SK-N-SH (cell line): ENCODE measurements at regions not wholly inside any gene's neighbourhood (a gene's known extent, or its start where the extent isn't known, plus 50 kb on each side); places are given as distances from the start of the nearest gene placed in this dataset.

Source experiments
- CTCF ChIA-PET: fragments of 300-600, 350-600 bp; formaldehyde crosslinking; extraction: SDS; loops from one replicate; lab custom pipeline; 2021; lab: Yijun Ruan, JAX
- POLR2A ChIA-PET: fragments of 350-600 bp; sonication (Branson Sonifier 250); formaldehyde crosslinking; extraction: SDS; loops from one replicate; lab custom pipeline; 2020; ENCODE audit warnings: antibody characterized with exemption, inconsistent platforms; lab: Yijun Ruan, JAX
- DNase-seq: peaks from one replicate; pipeline ENCODE4 v3.0.0; 2012
- H2AFZ ChIP-seq: fragments of 200-600 bp; sonication (generic); 2 replicates; pipeline ENCODE4 v1.8.1; 2016; ENCODE audit warnings: antibody characterized with exemption, mild to moderate bottlenecking, low read depth
- H3F3A ChIP-seq: fragments of 200-600 bp; sonication (generic); replicated peaks from 2 replicates; pipeline ENCODE3; 2016; ENCODE audit warnings: antibody characterized with exemption, mild to moderate bottlenecking; ENCODE audit not compliant: insufficient read depth
- H3K27ac ChIP-seq, 2 experiments: fragments of 200-500 bp in 1 of 2; fragments of 200-600 bp in 1 of 2; sonication (Bioruptor generic) in 1 of 2; sonication (generic), shearing (Covaris generic) in 1 of 2; 2 replicates each; pipeline versions ENCODE4 v1.5.1 to v1.6.1; 2014 to 2016; ENCODE audit warnings: low read depth in 2 of 2, inconsistent platforms in 1 of 2, low read length in 1 of 2, mild to moderate bottlenecking in 1 of 2, mixed read lengths in 1 of 2
- H3K27me3 ChIP-seq: fragments of 200-600 bp; sonication (generic), shearing (Covaris generic); 2 replicates; pipeline ENCODE4 v1.6.1; 2016; ENCODE audit warnings: mixed run types; ENCODE audit not compliant: insufficient read depth
- H3K36me3 ChIP-seq, 2 experiments: fragments of 200-500 bp in 1 of 2; fragments of 200-600 bp in 1 of 2; sonication (Bioruptor generic) in 1 of 2; sonication (generic) in 1 of 2; replicated peaks in 1 of 2; 2 replicates each; pipeline versions ENCODE3 to v1.5.1; 2014 to 2016; ENCODE audit warnings: low read length in 1 of 2, mild to moderate bottlenecking in 1 of 2; ENCODE audit not compliant: insufficient read depth in 2 of 2, control insufficient read depth in 1 of 2
- H3K4me1 ChIP-seq, 2 experiments: fragments of 200-500 bp in 1 of 2; fragments of 200-600 bp in 1 of 2; sonication (Bioruptor generic) in 1 of 2; sonication (generic), shearing (Covaris generic) in 1 of 2; 2 replicates each; pipeline versions ENCODE4 v1.5.1 to v1.6.1; 2014 to 2016; ENCODE audit warnings: low read depth in 1 of 2, low read length in 1 of 2, mixed run types in 1 of 2; ENCODE audit not compliant: insufficient read depth in 2 of 2, control insufficient read depth in 1 of 2
- H3K4me2 ChIP-seq: fragments of 200-600 bp; sonication (generic), shearing (Covaris generic); 2 replicates; pipeline ENCODE4 v1.6.1; 2017; ENCODE audit warnings: mixed run types
- H3K4me3 ChIP-seq, 2 experiments: fragments of 200-500 bp in 1 of 2; fragments of 200-600 bp in 1 of 2; sonication (Bioruptor generic) in 1 of 2; sonication (generic), shearing (Covaris generic) in 1 of 2; 2 replicates each; pipeline versions ENCODE4 v1.5.1 to v1.8.1; 2014 to 2016; ENCODE audit warnings: low read depth in 2 of 2, inconsistent platforms in 1 of 2, low read length in 1 of 2, mild to moderate bottlenecking in 1 of 2, mixed read lengths in 1 of 2, moderate library complexity in 1 of 2
- H3K79me2 ChIP-seq: fragments of 200-600 bp; sonication (generic); 2 replicates; pipeline ENCODE4 v1.8.1; 2017; ENCODE audit warnings: mild to moderate bottlenecking; ENCODE audit not compliant: insufficient read depth
- H3K9ac ChIP-seq: fragments of 200-600 bp; sonication (generic); 2 replicates; pipeline ENCODE4 v1.6.1; 2017; ENCODE audit warnings: mixed run types
- H3K9me2 ChIP-seq: fragments of 200-600 bp; sonication (generic); 2 replicates; pipeline ENCODE4 v1.6.1; 2017; ENCODE audit warnings: mixed run types
- H3K9me3 ChIP-seq: fragments of 200-600 bp; sonication (generic); 2 replicates; pipeline ENCODE4 v1.6.1; 2017; ENCODE audit warnings: mixed run types, mild to moderate bottlenecking, moderate library complexity
- H4K20me1 ChIP-seq: fragments of 200-600 bp; sonication (generic); 2 replicates; pipeline ENCODE4 v1.6.1; 2017; ENCODE audit warnings: mild to moderate bottlenecking, mixed run types; ENCODE audit not compliant: insufficient read depth
- ELF1 ChIP-seq: IDR thresholded peaks from 2 replicates; pipeline ENCODE4 v1.4.0; 2012
- EP300 ChIP-seq, 2 experiments: IDR thresholded peaks; 2 replicates each; pipeline versions ENCODE4 v1.4.0 to v1.6.1; 2012; ENCODE audit warnings: borderline replicate concordance in 1 of 2, low read depth in 1 of 2, low read length in 1 of 2
- FOSL2 ChIP-seq: IDR thresholded peaks from 2 replicates; pipeline ENCODE4 v1.4.0; 2012; ENCODE audit warnings: low read depth, mild to moderate bottlenecking, moderate library complexity, borderline replicate concordance
- FOXJ3 ChIP-seq: sonication (generic); formaldehyde crosslinking; IDR thresholded peaks from 2 replicates; pipeline ENCODE4 v1.5.1; 2020; ENCODE audit warnings: mild to moderate bottlenecking, missing genetic modification reagents
- GABPA ChIP-seq: IDR thresholded peaks from 2 replicates; pipeline ENCODE4 v1.4.0; 2012; ENCODE audit warnings: low read depth, mild to moderate bottlenecking
- GATA2 ChIP-seq: sonication (generic); formaldehyde crosslinking; IDR thresholded peaks from 2 replicates; pipeline ENCODE4 v1.5.0; 2020; ENCODE audit warnings: mild to moderate bottlenecking, missing genetic modification reagents
- IRF3 ChIP-seq: fragments of 150-350 bp; IDR thresholded peaks from 2 replicates; pipeline ENCODE4 v1.6.1; 2016; ENCODE audit warnings: mild to moderate bottlenecking, low read depth, low read length
- MEF2A ChIP-seq: IDR thresholded peaks from 2 replicates; pipeline ENCODE4 v1.4.0; 2012; ENCODE audit warnings: low read depth, borderline replicate concordance
- NRF1 ChIP-seq: IDR thresholded peaks from 2 replicates; pipeline ENCODE4 v1.6.1; 2012; ENCODE audit warnings: low read depth, mild to moderate bottlenecking, low read length
- RAD21 ChIP-seq: IDR thresholded peaks from 2 replicates; pipeline ENCODE4 v1.6.1; 2012; ENCODE audit warnings: mild to moderate bottlenecking, low read length
- RCOR1 ChIP-seq: fragments of 150-350 bp; IDR thresholded peaks from 2 replicates; pipeline ENCODE4 v1.6.1; 2017; ENCODE audit warnings: antibody characterized with exemption, low read length
- RFX5 ChIP-seq: IDR thresholded peaks from 2 replicates; pipeline ENCODE4 v1.6.1; 2012; ENCODE audit warnings: mild to moderate bottlenecking, improper control_type of control experiment, low read length
- RXRA ChIP-seq: IDR thresholded peaks from 2 replicates; pipeline ENCODE4 v1.4.0; 2012; ENCODE audit warnings: low read depth, mild to moderate bottlenecking, borderline replicate concordance
- SIN3A ChIP-seq: IDR thresholded peaks from 2 replicates; pipeline ENCODE4 v1.6.1; 2012; ENCODE audit warnings: low read depth, mild to moderate bottlenecking, low read length, moderate library complexity, borderline replicate concordance
- TAF1 ChIP-seq: IDR thresholded peaks from 2 replicates; pipeline ENCODE4 v1.6.1; 2012; ENCODE audit warnings: low read depth, mild to moderate bottlenecking, low read length, moderate library complexity, borderline replicate concordance
- TCF12 ChIP-seq: IDR thresholded peaks from 2 replicates; pipeline ENCODE4 v1.4.0; 2012
- TEAD4 ChIP-seq: IDR thresholded peaks from 2 replicates; pipeline ENCODE4 v1.4.0; 2012; ENCODE audit warnings: mild to moderate bottlenecking, borderline replicate concordance; ENCODE audit not compliant: insufficient read depth
- WGBS: methylation state at CpG from one replicate; pipeline ENCODE4 v1.1.6; 2017; ENCODE audit warnings: low lambda C conversion rate; 5-methylcytosine and 5-hydroxymethylcytosine counted together
- TF ChIP-seq, protein P1 (sequence below): fragments of 200-600 bp; sonication (generic); IDR thresholded peaks from 2 replicates; pipeline ENCODE4 v1.6.1; 2017; ENCODE audit warnings: antibody characterized with exemption, mild to moderate bottlenecking, moderate library complexity
- TF ChIP-seq, protein P2 (sequence below): IDR thresholded peaks from 2 replicates; pipeline ENCODE4 v1.4.0; 2012; ENCODE audit warnings: low read depth
- TF ChIP-seq, protein P3 (sequence below): IDR thresholded peaks from 2 replicates; pipeline ENCODE4 v1.4.0; 2012; ENCODE audit warnings: low read depth, borderline replicate concordance
- TF ChIP-seq, protein P4 (sequence below): IDR thresholded peaks from 2 replicates; pipeline ENCODE4; 2012

DNA sequence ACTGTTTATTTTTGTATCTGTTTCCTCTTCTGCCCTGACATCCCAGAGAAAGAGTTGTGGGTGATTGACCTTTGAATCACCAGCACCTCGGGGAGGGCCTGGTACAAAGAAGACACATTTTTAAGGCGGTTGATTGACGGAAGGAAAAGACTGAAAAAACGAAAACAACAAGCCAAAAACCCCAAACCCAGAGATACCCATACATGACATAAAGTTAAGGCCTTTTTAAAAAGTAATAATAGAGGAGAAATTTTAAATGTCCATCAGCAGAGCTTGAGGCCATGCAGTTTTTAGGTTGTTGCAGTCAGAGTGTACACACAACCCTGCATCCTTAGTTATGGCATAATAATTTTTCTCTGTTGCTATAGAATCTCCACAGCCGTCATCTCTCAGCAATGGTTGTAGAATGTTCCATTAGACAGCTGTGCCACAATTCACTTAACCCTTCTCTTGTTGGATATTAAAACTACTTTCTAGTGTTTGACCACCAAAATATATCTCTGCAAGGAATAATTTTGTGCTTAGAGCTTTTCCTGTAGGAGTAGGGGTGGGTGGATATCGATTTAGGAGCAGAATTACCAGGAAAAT lies 110.2 kb downstream of the GNL3L start:
- no peaks in the 10 kb centered on the region for H3K9me2 ChIP-seq
- DNase-seq: no peak
- 19% methylated on average over 6 of the region's 6 CpGs for WGBS
- H2AFZ ChIP-seq: peak overlapping the region; percentile 91
- H4K20me1 ChIP-seq: no peaks in the 10 kb centered on the region
- no peaks in the 10 kb centered on the region for H3K27me3 ChIP-seq
- no peaks in the 10 kb centered on the region for H3K36me3 ChIP-seq
- H3K9ac ChIP-seq: peak overlapping the region; percentile 81; the same call in 1 of the 2 replicates
- peak overlapping the region; percentile 59 to 66 for H3K4me3 ChIP-seq
- H3K79me2 ChIP-seq: no peaks in the 10 kb centered on the region; the same call in 1 of the 2 replicates
- H3F3A ChIP-seq: peaks cover 3% of the 10 kb centered on the region
- H3K27ac ChIP-seq: peak overlapping the region; percentile 95 to 96; a peak in 3 of 4 replicates
- TF ChIP-seq ELF1 (no peak), MEF2A (no peak), GATA2 (no peak), GABPA (no peak), RXRA (no peak), TAF1 (no peak), FOSL2 (no peak)
- TF ChIP-seq, protein P1, sequence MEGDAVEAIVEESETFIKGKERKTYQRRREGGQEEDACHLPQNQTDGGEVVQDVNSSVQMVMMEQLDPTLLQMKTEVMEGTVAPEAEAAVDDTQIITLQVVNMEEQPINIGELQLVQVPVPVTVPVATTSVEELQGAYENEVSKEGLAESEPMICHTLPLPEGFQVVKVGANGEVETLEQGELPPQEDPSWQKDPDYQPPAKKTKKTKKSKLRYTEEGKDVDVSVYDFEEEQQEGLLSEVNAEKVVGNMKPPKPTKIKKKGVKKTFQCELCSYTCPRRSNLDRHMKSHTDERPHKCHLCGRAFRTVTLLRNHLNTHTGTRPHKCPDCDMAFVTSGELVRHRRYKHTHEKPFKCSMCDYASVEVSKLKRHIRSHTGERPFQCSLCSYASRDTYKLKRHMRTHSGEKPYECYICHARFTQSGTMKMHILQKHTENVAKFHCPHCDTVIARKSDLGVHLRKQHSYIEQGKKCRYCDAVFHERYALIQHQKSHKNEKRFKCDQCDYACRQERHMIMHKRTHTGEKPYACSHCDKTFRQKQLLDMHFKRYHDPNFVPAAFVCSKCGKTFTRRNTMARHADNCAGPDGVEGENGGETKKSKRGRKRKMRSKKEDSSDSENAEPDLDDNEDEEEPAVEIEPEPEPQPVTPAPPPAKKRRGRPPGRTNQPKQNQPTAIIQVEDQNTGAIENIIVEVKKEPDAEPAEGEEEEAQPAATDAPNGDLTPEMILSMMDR: no peak
- ChIA-PET CTCF (interaction anchor here (0.7 to 2.5 kb wide), 9 partner anchors 10 to 369 kb away, joined by 3 to 14 read pairs (median 4); partner anchors contain the start of genes APEX2 and MAGED2), POLR2A (interaction anchor here (0.6 to 2.6 kb wide), 13 partner anchors 56 to 812 kb away, joined by 3 to 33 read pairs (median 4); partner anchors contain the start of genes APEX2, GNL3L, MAGED2 and MAGEH1)
- H3K9me3 ChIP-seq: no peaks in the 10 kb centered on the region
- H3K4me2 ChIP-seq: peak overlapping the region; percentile 67; the same call in 1 of the 2 replicates
- peaks cover 0 to 9% of the 10 kb centered on the region in 2 experiments; a peak in 2 of 4 replicates for H3K4me1 ChIP-seq

DNA sequence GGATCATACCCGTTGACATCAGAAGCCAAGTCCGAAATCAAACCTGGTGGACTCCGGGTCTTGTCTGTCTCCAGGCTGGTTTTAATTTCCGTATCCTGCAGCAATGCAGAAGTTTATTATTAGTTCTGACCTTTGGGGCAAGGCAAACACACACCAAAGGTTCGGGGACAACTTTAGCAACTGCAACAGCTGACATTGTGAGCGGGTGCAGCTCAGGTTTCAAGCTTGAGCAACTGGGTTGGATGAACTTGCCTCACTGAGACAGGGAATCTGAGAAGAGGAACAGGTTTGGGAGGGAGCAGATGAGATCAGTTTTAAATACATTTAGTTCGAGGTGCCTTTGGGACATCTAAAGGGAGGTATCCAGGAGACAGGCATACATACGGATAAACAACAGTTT lies 110.7 kb downstream of the GNL3L start:
- H3K4me2 ChIP-seq: no peak overlapping the region
- TF ChIP-seq MEF2A (no peak), FOXJ3 (no peak), GABPA (no peak), SIN3A (no peak), EP300 (IDR thresholded peaks at IDR 0.05; ENCODE audit: borderline replicate concordance in 1 of 2, low read depth in 1 of 2, low read length in 1 of 2) (no peak), RFX5 (no peak), IRF3 (no peak), RAD21 (no peak), RCOR1 (no peak), TCF12 (no peak), TAF1 (no peak), TEAD4 (no peak), NRF1 (no peak)
- TF ChIP-seq, protein P2, sequence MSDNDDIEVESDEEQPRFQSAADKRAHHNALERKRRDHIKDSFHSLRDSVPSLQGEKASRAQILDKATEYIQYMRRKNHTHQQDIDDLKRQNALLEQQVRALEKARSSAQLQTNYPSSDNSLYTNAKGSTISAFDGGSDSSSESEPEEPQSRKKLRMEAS: no peak
- TF ChIP-seq, protein P3, sequence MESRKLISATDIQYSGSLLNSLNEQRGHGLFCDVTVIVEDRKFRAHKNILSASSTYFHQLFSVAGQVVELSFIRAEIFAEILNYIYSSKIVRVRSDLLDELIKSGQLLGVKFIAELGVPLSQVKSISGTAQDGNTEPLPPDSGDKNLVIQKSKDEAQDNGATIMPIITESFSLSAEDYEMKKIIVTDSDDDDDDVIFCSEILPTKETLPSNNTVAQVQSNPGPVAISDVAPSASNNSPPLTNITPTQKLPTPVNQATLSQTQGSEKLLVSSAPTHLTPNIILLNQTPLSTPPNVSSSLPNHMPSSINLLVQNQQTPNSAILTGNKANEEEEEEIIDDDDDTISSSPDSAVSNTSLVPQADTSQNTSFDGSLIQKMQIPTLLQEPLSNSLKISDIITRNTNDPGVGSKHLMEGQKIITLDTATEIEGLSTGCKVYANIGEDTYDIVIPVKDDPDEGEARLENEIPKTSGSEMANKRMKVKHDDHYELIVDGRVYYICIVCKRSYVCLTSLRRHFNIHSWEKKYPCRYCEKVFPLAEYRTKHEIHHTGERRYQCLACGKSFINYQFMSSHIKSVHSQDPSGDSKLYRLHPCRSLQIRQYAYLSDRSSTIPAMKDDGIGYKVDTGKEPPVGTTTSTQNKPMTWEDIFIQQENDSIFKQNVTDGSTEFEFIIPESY: no peak
- TF ChIP-seq, protein P4, sequence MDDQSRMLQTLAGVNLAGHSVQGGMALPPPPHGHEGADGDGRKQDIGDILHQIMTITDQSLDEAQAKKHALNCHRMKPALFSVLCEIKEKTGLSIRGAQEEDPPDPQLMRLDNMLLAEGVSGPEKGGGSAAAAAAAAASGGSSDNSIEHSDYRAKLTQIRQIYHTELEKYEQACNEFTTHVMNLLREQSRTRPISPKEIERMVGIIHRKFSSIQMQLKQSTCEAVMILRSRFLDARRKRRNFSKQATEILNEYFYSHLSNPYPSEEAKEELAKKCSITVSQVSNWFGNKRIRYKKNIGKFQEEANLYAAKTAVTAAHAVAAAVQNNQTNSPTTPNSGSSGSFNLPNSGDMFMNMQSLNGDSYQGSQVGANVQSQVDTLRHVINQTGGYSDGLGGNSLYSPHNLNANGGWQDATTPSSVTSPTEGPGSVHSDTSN: no peak

More for the DNA sequence above, 110.7 kb downstream of the GNL3L start:
- no peaks in the 10 kb centered on the region for H3K36me3 ChIP-seq
- DNase-seq: no peak
- ChIA-PET POLR2A (interaction anchor here (2.6 kb wide), 1 partner anchor 168 kb away, joined by 33 read pairs; the partner anchor contains the start of gene MAGED2), CTCF (interaction anchor here (0.8 to 2.5 kb wide), 7 partner anchors 10 to 359 kb away, joined by 3 to 14 read pairs (median 3); partner anchors contain the start of genes APEX2 and MAGED2)
- H3K4me3 ChIP-seq: no peak overlapping the region
- 37% methylated on average over 8 of the region's 8 CpGs for WGBS
- H2AFZ ChIP-seq: no peak overlapping the region
- H3K4me1 ChIP-seq: peaks cover 0 to 9% of the 10 kb centered on the region in 2 experiments; a peak in 2 of 4 replicates
- H3K9ac ChIP-seq: no peak overlapping the region
- peaks cover 3% of the 10 kb centered on the region for H3F3A ChIP-seq
- no peaks in the 10 kb centered on the region for H3K27me3 ChIP-seq
- H4K20me1 ChIP-seq: no peaks in the 10 kb centered on the region
- no peak overlapping the region; a peak in 1 of 4 replicates for H3K27ac ChIP-seq
- no peaks in the 10 kb centered on the region for H3K9me2 ChIP-seq
- H3K79me2 ChIP-seq: no peaks in the 10 kb centered on the region; the same call in 1 of the 2 replicates
- no peaks in the 10 kb centered on the region for H3K9me3 ChIP-seq
